ENCODE measurements at regions not wholly inside any gene's neighbourhood (a gene's known extent, or its start where the extent isn't known, plus 50 kb on each side); places are given as distances from the start of the nearest gene placed in this dataset.

DNA sequence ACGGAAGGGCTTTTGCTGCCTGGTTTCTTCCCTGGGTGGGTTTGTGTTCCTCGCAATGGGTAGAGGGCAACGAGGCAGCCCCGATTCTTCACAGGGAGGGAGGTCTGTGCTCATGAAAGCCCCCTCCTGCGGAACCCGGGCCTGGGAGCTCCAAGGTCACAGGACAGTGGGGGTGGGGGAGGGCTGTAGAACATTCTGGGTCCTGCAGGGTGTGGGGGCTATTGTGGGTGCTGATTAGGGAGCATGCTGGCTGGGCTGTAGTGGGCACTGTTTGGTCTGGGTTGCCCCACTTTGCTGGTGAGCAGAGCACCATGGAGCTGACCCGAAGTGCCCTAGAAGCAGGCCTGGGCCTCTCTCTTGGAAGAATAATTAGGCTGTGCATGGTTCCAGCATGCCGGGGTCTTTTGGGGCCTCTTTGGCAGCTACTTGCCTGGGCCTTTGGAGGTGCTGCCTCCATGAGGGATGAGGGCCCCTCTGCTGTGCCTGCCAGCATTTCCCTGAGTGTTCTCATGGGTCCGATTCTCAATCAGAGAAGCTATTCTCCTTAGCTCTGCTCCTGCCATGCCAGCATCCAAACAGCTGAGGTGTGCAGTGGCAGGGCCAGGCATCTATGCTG is 232.2 kb upstream of the HS6ST1 start:
- Histone ChIP-seq H3K27ac (ENCODE audit: extremely low read depth, low read depth, low read length) (no peak overlapping the region), H3K9ac (ENCODE audit: insufficient read depth in 1 of 2, low read depth in 2 of 2, low read length in 2 of 2) (no peak overlapping the region), H4K20me1 (replicated peaks; ENCODE audit: control insufficient read depth, insufficient read depth, low read length) (no peaks in the 10 kb centered on the region; the same call in 1 of the 2 replicates), H3K36me3 (ENCODE audit: control insufficient read depth, insufficient read depth, low read length) (no peaks in the 10 kb centered on the region), H2AFZ (ENCODE audit: low read depth, low read length) (no peak overlapping the region), H3K4me1 (replicated peaks in 1 of 2; ENCODE audit: control insufficient read depth in 2 of 2, insufficient read depth in 2 of 2, low read length in 2 of 2) (no peaks in the 10 kb centered on the region), H3K9me1 (ENCODE audit: control insufficient read depth, insufficient read depth, low read length) (no peaks in the 10 kb centered on the region), H3K27me3 (ENCODE audit: control insufficient read depth in 2 of 2, insufficient read depth in 2 of 2, low read length in 2 of 2) (peaks cover 3 to 48% of the 10 kb centered on the region in 2 experiments; a peak in 3 of 5 replicates), H3K79me2 (ENCODE audit: control insufficient read depth, insufficient read depth, low read length) (no peaks in the 10 kb centered on the region), H3K9me3 (replicated peaks; ENCODE audit: control insufficient read depth, insufficient read depth, low read depth, low read length) (no peaks in the 10 kb centered on the region), H3K4me2 (ENCODE audit: insufficient read depth, low read length) (no peak overlapping the region), H3K4me3 (no peak overlapping the region)
- in situ Hi-C loops (cut with MboI) = no loop called here
- TF ChIP-seq ZNF436 (CRISPR knock-in tag; IDR thresholded peaks at IDR 0.05) = no peak
- no peak for TF ChIP-seq POLR3A (IDR thresholded peaks at IDR 0.05; ENCODE audit: borderline replicate concordance, extremely low read depth, insufficient read depth, insufficient read length)
- TF ChIP-seq, protein P1, sequence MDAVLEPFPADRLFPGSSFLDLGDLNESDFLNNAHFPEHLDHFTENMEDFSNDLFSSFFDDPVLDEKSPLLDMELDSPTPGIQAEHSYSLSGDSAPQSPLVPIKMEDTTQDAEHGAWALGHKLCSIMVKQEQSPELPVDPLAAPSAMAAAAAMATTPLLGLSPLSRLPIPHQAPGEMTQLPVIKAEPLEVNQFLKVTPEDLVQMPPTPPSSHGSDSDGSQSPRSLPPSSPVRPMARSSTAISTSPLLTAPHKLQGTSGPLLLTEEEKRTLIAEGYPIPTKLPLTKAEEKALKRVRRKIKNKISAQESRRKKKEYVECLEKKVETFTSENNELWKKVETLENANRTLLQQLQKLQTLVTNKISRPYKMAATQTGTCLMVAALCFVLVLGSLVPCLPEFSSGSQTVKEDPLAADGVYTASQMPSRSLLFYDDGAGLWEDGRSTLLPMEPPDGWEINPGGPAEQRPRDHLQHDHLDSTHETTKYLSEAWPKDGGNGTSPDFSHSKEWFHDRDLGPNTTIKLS (IDR thresholded peaks at IDR 0.05; ENCODE audit: borderline replicate concordance, low read depth) = no peak
- no peak for TF ChIP-seq ZKSCAN8 (CRISPR knock-in tag; IDR thresholded peaks at IDR 0.05)
- TF ChIP-seq SMARCE1 (IDR thresholded peaks at IDR 0.05) = no peak
- TF ChIP-seq, protein P2, sequence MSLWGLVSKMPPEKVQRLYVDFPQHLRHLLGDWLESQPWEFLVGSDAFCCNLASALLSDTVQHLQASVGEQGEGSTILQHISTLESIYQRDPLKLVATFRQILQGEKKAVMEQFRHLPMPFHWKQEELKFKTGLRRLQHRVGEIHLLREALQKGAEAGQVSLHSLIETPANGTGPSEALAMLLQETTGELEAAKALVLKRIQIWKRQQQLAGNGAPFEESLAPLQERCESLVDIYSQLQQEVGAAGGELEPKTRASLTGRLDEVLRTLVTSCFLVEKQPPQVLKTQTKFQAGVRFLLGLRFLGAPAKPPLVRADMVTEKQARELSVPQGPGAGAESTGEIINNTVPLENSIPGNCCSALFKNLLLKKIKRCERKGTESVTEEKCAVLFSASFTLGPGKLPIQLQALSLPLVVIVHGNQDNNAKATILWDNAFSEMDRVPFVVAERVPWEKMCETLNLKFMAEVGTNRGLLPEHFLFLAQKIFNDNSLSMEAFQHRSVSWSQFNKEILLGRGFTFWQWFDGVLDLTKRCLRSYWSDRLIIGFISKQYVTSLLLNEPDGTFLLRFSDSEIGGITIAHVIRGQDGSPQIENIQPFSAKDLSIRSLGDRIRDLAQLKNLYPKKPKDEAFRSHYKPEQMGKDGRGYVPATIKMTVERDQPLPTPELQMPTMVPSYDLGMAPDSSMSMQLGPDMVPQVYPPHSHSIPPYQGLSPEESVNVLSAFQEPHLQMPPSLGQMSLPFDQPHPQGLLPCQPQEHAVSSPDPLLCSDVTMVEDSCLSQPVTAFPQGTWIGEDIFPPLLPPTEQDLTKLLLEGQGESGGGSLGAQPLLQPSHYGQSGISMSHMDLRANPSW (CRISPR knock-in tag; IDR thresholded peaks at IDR 0.05) = no peak
- no peak for TF ChIP-seq ZSCAN32 (CRISPR knock-in tag; IDR thresholded peaks at IDR 0.05)
- no peak for TF ChIP-seq PHB (CRISPR knock-in tag; IDR thresholded peaks at IDR 0.05)
- TF ChIP-seq SLC30A9 (CRISPR knock-in tag; IDR thresholded peaks at IDR 0.05) = no peak
- TF ChIP-seq, protein P3, sequence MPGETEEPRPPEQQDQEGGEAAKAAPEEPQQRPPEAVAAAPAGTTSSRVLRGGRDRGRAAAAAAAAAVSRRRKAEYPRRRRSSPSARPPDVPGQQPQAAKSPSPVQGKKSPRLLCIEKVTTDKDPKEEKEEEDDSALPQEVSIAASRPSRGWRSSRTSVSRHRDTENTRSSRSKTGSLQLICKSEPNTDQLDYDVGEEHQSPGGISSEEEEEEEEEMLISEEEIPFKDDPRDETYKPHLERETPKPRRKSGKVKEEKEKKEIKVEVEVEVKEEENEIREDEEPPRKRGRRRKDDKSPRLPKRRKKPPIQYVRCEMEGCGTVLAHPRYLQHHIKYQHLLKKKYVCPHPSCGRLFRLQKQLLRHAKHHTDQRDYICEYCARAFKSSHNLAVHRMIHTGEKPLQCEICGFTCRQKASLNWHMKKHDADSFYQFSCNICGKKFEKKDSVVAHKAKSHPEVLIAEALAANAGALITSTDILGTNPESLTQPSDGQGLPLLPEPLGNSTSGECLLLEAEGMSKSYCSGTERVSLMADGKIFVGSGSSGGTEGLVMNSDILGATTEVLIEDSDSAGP (CRISPR knock-in tag; IDR thresholded peaks at IDR 0.05) = no peak
- DNase-seq (ENCODE audit: extremely low read depth in 1 of 4, low spot score in 3 of 4) (no peak), FAIRE-seq (no peak), ATAC-seq (no peak)
- ChIA-PET CTCF (ENCODE audit: low intra/inter-chr PET ratio) (no interaction called here), POLR2A (interaction anchor here (0.6 to 0.8 kb wide), 2 partner anchors 57 to 59 kb away, joined by 3 read pairs; no protein-coding TSS in a partner anchor)
- no TSS peak for BruUV-seq (replicated peaks)
- intact Hi-C loops (cut with micrococcal nuclease) = no loop called here
- 0% methylated on average over 7 of the region's 9 CpGs for WGBS (ENCODE audit: insufficient coverage, low coverage, missing lambda C conversion rate)
